Panc1 (cell line): ENCODE measurements at regions not wholly inside any gene's neighbourhood (a gene's known extent, or its start where the extent isn't known, plus 50 kb on each side); places are given as distances from the start of the nearest gene placed in this dataset.

Experiments used
- ATAC-seq: fragments of 200-7000 bp; cut with Tn5 transposase; 2 replicates; pipeline ENCODE4 v1.9.1; 2020; ENCODE audit warnings: mild to moderate bottlenecking, moderate library complexity
- BruUV-seq: library from RNA; stranded (reverse); fragments of 400-500 nt; replicated peaks from 2 replicates; lab custom pipeline; 2021; lab: Mats Ljungman, UMichigan
- CTCF ChIA-PET: fragments of 300-600 bp; sonication (Branson Sonifier 250); formaldehyde crosslinking; loops from one replicate; lab custom pipeline; 2022; ENCODE audit warnings: antibody characterized with exemption; lab: Charles Lee
- POLR2A ChIA-PET: fragments of 300-600 bp; sonication (Branson Sonifier 250); formaldehyde crosslinking; loops from one replicate; lab custom pipeline; 2022; ENCODE audit warnings: antibody characterized with exemption; lab: Charles Lee
- DNase-seq: peaks from one replicate; pipeline ENCODE4 v3.0.0-alpha.2; 2010; ENCODE audit warnings: low read depth, low spot score
- H3K27ac ChIP-seq: 2 replicates; pipeline ENCODE4 v1.5.1; 2011; ENCODE audit warnings: mild to moderate bottlenecking, low read length, inconsistent platforms
- H3K27me3 ChIP-seq: fragments of 200-500 bp; sonication (Bioruptor generic); 2 replicates; pipeline ENCODE4 v1.6.0; 2014; ENCODE audit warnings: low read length, inconsistent platforms; ENCODE audit not compliant: control insufficient read depth, insufficient read depth
- H3K36me3 ChIP-seq: fragments of 200-500 bp; sonication (Bioruptor generic); 2 replicates; pipeline ENCODE4 v1.5.1; 2014; ENCODE audit warnings: inconsistent platforms, mild to moderate bottlenecking, low read length, moderate library complexity; ENCODE audit not compliant: control insufficient read depth, insufficient read depth
- H3K4me1 ChIP-seq: 2 replicates; pipeline ENCODE4 v1.5.1; 2011; ENCODE audit warnings: inconsistent platforms, mild to moderate bottlenecking, low read length, moderate library complexity; ENCODE audit not compliant: control insufficient read depth, insufficient read depth
- H3K4me3 ChIP-seq, 2 experiments: 2 replicates each; pipeline ENCODE4 v1.5.1; 2011 to 2012; ENCODE audit warnings: low read depth in 2 of 2, low read length in 2 of 2, mild to moderate bottlenecking in 2 of 2, inconsistent platforms in 1 of 2, moderate library complexity in 1 of 2
- H3K9me3 ChIP-seq: fragments of 200-500 bp; sonication (Bioruptor generic); 2 replicates; pipeline ENCODE4 v1.5.1; 2014; ENCODE audit warnings: low read depth, mild to moderate bottlenecking, inconsistent platforms, low read length, moderate library complexity; ENCODE audit not compliant: control insufficient read depth, insufficient read depth
- CTCF ChIP-seq: fragments of 450-650 bp; IDR thresholded peaks from 2 replicates; pipeline ENCODE4 v1.5.1; 2017; ENCODE audit warnings: mild to moderate bottlenecking
- POLR2AphosphoS5 ChIP-seq: IDR thresholded peaks from 2 replicates; pipeline ENCODE4 v1.6.1; 2012; ENCODE audit warnings: mild to moderate bottlenecking, low read depth, low read length, moderate library complexity
- REST ChIP-seq, 2 experiments: IDR thresholded peaks; 2 replicates each; pipeline ENCODE4 v1.6.1; 2011 to 2012; ENCODE audit warnings: low read depth in 2 of 2, control low read depth in 1 of 2, low read length in 1 of 2, mild to moderate bottlenecking in 1 of 2, moderate library complexity in 1 of 2; ENCODE audit not compliant: insufficient read depth in 1 of 2
- SIN3A ChIP-seq: IDR thresholded peaks from 2 replicates; pipeline ENCODE4 v1.6.1; 2012; ENCODE audit warnings: low read depth, mild to moderate bottlenecking, low read length, moderate library complexity, borderline replicate concordance; ENCODE audit not compliant: insufficient read depth
- TCF7L2 ChIP-seq: IDR thresholded peaks from 2 replicates; pipeline ENCODE4 v1.6.1; 2011; ENCODE audit warnings: mild to moderate bottlenecking, low read depth, low read length, inconsistent platforms
- in situ Hi-C: cut with HindIII; loops from 2 replicates; pipeline ENCODE4 v1.10.0; 2016; ENCODE audit warnings: low sequenced_read_pairs, low pct_unique_long_range_greater_than_20kb
- intact Hi-C: fragments of 100-400 bp; cut with micrococcal nuclease; formaldehyde crosslinking; loops from one replicate; pipeline ENCODE4 v1.10.0; 2022; ENCODE audit not compliant: unreplicated experiment

GRCh38 chr2:47676261-47676926, 105.6 kb upstream of the KCNK12 start:
- CTCF ChIA-PET = no interaction called here
- POLR2A ChIA-PET = no interaction called here
- Histone ChIP-seq H3K4me1 (no peaks in the 10 kb centered on the region), H3K27ac (no peak overlapping the region), H3K36me3 (no peaks in the 10 kb centered on the region), H3K4me3 (no peak overlapping the region), H3K27me3 (no peaks in the 10 kb centered on the region), H3K9me3 (no peaks in the 10 kb centered on the region)
- intact Hi-C loops (no loop called here), in situ Hi-C loops (no loop called here)
- DNase-seq (no peak), ATAC-seq (no peak)
- no TSS peak for BruUV-seq
- no peak for TF ChIP-seq TCF7L2
- TF ChIP-seq POLR2AphosphoS5 = no peak

- no peak overlapping the region for H3K27ac ChIP-seq
- ATAC-seq (no peak; the same call in 1 of the 2 replicates), DNase-seq (no peak)
Measured at GRCh38 chr2:47675196-47675825, 104.5 kb upstream of the KCNK12 start.

More at GRCh38 chr2:47675196-47675825, 104.5 kb upstream of the KCNK12 start:
- POLR2A ChIA-PET = no interaction called here
- Histone ChIP-seq H3K9me3 (no peaks in the 10 kb centered on the region), H3K36me3 (no peaks in the 10 kb centered on the region), H3K4me1 (no peaks in the 10 kb centered on the region), H3K27me3 (no peaks in the 10 kb centered on the region), H3K4me3 (no peak overlapping the region)
- BruUV-seq = no TSS peak
- no peak for TF ChIP-seq SIN3A
- no peak for TF ChIP-seq REST (IDR thresholded peaks at IDR 0.05; ENCODE audit: insufficient read depth in 1 of 2, low read depth in 2 of 2, low read length in 1 of 2)
- no peak for TF ChIP-seq POLR2AphosphoS5
- no peak for TF ChIP-seq CTCF
- TF ChIP-seq TCF7L2 = no peak
- intact Hi-C loops (no loop called here), in situ Hi-C loops (no loop called here)
- CTCF ChIA-PET = no interaction called here
